PFSK-1 (cell line): ENCODE measurements at regions not wholly inside any gene's neighbourhood (a gene's known extent, or its start where the extent isn't known, plus 50 kb on each side); places are given as distances from the start of the nearest gene placed in this dataset.

Source experiments
- FOXP2 ChIP-seq: optimal IDR thresholded peaks from 2 replicates; pipeline ENCODE3; 2011; ENCODE audit warnings: borderline replicate concordance, control low read depth, inconsistent platforms; ENCODE audit not compliant: insufficient read depth; ENCODE audit errors: extremely low read length, extremely low read depth
- POLR2AphosphoS5 ChIP-seq: IDR thresholded peaks from 2 replicates; pipeline ENCODE4 v1.6.1; 2012; ENCODE audit warnings: low read depth, mild to moderate bottlenecking, control low read depth, low read length, moderate library complexity
- SIN3A ChIP-seq: IDR thresholded peaks from 2 replicates; pipeline ENCODE4 v1.6.1; 2012; ENCODE audit warnings: mild to moderate bottlenecking, low read length, moderate library complexity, borderline replicate concordance; ENCODE audit not compliant: insufficient read depth
- TAF1 ChIP-seq: IDR thresholded peaks from 2 replicates; pipeline ENCODE4 v1.6.1; 2012; ENCODE audit warnings: low read length, control low read depth, borderline replicate concordance; ENCODE audit not compliant: insufficient read depth
- TF ChIP-seq, protein P1 (sequence below), 2 experiments: IDR thresholded peaks; 2 replicates each; pipeline versions ENCODE4 v1.6.1 to v1.8.0; 2011 to 2012; ENCODE audit warnings: low read depth in 2 of 2, low read length in 2 of 2, control low read depth in 1 of 2, inconsistent platforms in 1 of 2, mild to moderate bottlenecking in 1 of 2, moderate library complexity in 1 of 2; ENCODE audit not compliant: insufficient read depth in 1 of 2

DNA sequence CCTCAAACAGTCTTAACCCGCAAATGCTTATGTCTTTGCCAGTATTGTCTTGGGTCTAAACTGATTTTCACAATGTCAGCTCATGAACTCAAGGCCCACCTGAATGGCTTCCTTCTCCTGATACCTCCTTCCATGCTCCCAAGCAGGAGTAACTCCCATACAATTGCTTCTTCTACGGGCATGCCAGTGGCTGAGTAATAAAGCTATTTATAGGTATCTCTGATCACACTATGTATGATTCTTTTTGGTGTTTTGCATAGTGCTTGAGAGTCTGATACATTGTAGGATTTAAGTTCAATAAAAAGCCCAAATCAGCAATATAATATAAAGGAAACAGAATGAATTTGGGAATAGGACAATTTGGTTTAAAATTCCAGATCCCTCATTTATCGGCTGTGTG lies 235.0 kb upstream of the DCN start:
- TF ChIP-seq TAF1 = no peak
- no peak for TF ChIP-seq SIN3A
- no peak for TF ChIP-seq POLR2AphosphoS5
- TF ChIP-seq, protein P1, sequence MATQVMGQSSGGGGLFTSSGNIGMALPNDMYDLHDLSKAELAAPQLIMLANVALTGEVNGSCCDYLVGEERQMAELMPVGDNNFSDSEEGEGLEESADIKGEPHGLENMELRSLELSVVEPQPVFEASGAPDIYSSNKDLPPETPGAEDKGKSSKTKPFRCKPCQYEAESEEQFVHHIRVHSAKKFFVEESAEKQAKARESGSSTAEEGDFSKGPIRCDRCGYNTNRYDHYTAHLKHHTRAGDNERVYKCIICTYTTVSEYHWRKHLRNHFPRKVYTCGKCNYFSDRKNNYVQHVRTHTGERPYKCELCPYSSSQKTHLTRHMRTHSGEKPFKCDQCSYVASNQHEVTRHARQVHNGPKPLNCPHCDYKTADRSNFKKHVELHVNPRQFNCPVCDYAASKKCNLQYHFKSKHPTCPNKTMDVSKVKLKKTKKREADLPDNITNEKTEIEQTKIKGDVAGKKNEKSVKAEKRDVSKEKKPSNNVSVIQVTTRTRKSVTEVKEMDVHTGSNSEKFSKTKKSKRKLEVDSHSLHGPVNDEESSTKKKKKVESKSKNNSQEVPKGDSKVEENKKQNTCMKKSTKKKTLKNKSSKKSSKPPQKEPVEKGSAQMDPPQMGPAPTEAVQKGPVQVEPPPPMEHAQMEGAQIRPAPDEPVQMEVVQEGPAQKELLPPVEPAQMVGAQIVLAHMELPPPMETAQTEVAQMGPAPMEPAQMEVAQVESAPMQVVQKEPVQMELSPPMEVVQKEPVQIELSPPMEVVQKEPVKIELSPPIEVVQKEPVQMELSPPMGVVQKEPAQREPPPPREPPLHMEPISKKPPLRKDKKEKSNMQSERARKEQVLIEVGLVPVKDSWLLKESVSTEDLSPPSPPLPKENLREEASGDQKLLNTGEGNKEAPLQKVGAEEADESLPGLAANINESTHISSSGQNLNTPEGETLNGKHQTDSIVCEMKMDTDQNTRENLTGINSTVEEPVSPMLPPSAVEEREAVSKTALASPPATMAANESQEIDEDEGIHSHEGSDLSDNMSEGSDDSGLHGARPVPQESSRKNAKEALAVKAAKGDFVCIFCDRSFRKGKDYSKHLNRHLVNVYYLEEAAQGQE (IDR thresholded peaks at IDR 0.05; ENCODE audit: insufficient read depth in 1 of 2, low read depth in 2 of 2, low read length in 2 of 2) = no peak
- TF ChIP-seq FOXP2 = no peak

DNA sequence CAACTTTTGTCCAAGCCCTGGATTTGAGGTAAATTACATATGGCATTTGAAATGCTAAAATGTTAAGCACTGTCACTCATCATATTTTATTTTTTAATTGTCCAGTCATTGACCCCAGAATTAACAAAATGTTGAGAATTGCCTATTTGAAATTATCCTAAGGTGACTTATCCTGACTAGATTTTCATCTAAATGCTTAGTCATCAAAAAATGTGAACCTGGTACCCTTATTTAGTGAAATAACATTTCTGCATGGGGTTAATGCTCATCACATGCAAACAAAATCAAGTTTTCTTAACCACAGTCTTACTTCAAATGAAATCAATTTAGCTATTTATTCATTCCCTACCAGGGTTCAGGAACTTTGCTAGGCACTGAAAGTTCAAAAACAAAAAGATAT lies 232.0 kb upstream of the DCN start:
- no peak for TF ChIP-seq SIN3A
- TF ChIP-seq FOXP2 = no peak
- TF ChIP-seq TAF1 = no peak
- TF ChIP-seq, protein P1 (IDR thresholded peaks at IDR 0.05; ENCODE audit: insufficient read depth in 1 of 2, low read depth in 2 of 2, low read length in 2 of 2) = no peak
- no peak for TF ChIP-seq POLR2AphosphoS5

DNA sequence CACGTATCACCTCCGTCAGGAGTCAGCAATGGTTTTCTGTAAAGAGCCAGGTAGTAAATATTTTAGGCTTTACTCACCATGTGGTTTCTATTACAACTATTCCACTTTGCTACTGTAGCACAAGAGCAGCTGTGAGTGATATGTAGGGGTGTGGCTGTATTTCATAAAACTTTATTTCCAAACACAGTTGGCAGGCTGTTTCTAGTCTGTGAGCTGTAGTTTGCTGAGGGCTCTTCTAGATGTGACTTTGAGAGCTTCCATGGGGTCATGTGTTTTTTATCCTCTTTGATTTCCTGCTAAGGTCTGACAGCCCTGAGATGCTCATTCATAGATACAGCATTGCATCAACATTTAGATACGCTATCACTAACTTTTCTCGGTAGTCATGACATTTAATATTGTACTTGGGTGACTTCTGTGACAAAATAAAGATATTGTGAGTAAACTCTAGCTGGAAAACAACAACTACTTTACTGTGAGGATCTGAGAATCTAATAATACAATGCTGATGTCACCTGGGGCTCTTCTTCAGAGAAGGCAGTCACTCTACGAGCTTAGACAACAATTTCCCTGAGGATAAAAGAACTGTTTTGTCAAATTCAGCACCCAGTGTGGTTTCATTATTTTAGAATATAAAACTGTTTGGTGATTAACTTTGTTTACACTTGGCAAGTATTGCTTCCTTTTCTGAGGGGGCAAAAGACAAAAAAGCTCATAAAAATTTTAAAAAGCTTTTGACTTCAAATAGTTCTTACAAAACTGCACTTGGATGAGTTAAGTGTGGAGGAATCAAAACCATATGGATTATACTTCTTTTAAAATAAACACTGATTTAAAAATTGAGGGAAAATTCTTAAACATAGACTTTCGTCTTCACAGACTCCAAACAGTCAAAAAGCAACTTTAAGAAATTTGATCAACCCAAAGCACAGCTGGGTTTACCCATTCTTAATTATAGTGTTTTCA lies 231.2 kb upstream of the DCN start:
- TF ChIP-seq, protein P1 (IDR thresholded peaks at IDR 0.05; ENCODE audit: insufficient read depth in 1 of 2, low read depth in 2 of 2, low read length in 2 of 2) = no peak
- TF ChIP-seq SIN3A (no peak), POLR2AphosphoS5 (no peak), TAF1 (no peak), FOXP2 (no peak)

DNA sequence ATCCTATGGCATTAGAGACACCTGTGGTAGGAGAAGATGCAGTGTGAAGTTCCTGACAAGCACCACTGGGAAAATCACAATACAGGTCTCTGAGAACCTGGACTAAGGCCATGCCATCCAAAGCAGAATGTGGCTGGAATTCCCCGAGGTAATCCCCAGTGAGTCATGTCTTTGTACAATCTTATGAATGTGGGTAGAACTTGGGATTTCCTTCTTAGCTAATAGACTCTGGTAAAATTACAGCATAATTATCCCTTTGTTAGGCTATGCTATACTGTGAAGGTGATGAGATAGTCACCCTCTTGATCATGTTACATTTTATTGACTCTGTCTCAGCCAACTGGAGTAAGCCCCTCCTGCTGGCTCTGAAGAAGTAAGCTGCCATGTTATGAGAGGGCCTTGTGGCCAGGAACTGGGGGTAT lies 224.3 kb upstream of the DCN start:
- no peak for TF ChIP-seq POLR2AphosphoS5
- TF ChIP-seq SIN3A = no peak
- TF ChIP-seq FOXP2 = no peak
- TF ChIP-seq, protein P1 (IDR thresholded peaks at IDR 0.05; ENCODE audit: insufficient read depth in 1 of 2, low read depth in 2 of 2, low read length in 2 of 2) = no peak
- no peak for TF ChIP-seq TAF1
